GM21576 (cell line): ENCODE measurements at regions not wholly inside any gene's neighbourhood (a gene's known extent, or its start where the extent isn't known, plus 50 kb on each side); places are given as distances from the start of the nearest gene placed in this dataset.
"Not testable (repeated sequence)": the region's sequence is repeated elsewhere in the genome, so short reads cannot be mapped to it uniquely, and the experiment has no call there.

ENCODE experiments used
- ATAC-seq: cut with Tn5 transposase; IDR thresholded peaks from one replicate; pipeline ENCODE4 v1.9.1; 2021; ENCODE audit warnings: mild to moderate bottlenecking, moderate library complexity; ENCODE audit not compliant: unreplicated experiment

GRCh38 chr11:23429569-23429968 is 569.3 kb upstream of the CCDC179 start:
- ATAC-seq = no peak

- ATAC-seq = no peak
Measured at GRCh38 chr11:23453522-23453921, 593.2 kb upstream of the CCDC179 start.

GRCh38 chr11:23455321-23455891 is 595.1 kb upstream of the CCDC179 start:
- ATAC-seq = no peak

DNA sequence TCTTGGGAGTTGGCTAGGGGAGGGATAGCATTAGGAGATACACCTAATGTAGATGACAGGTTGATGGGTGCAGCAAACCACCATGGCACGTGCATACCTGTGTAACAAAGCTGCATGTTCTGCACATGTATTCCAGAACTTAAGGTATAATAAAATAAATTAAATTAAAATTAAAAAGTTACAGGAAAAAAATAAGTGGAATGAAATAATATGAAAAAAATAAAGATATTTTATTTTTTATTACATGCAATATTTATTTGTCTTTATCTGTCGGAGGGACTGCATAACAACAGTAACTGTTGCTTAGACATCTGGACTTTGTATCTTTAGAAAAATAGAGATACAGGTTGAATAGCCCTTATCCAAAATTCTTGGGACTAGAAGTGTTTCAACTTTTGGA is 597.4 kb upstream of the CCDC179 start:
- ATAC-seq = no peak

- ATAC-seq = no peak
Measured at GRCh38 chr11:23471878-23472277, 611.6 kb upstream of the CCDC179 start.

DNA sequence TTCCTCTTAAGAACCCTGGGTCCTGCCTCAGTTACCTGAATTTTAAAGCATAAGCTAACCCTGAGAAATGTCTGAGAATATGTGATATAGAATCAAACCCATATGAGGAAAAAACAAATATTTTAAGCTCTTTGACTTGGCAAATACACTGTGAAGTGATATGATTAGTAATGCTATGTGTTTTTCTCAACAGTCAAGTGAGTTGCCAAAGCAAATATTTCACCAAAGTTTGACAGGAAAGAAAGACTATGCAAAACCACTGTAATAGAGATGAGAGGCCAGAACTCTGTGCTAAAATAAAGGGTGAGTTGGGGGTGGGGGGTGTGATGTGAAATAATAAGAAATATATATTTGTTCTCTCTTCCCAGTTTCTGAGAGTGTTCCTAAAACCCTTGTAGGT is 613.5 kb upstream of the CCDC179 start:
- ATAC-seq = no peak

DNA sequence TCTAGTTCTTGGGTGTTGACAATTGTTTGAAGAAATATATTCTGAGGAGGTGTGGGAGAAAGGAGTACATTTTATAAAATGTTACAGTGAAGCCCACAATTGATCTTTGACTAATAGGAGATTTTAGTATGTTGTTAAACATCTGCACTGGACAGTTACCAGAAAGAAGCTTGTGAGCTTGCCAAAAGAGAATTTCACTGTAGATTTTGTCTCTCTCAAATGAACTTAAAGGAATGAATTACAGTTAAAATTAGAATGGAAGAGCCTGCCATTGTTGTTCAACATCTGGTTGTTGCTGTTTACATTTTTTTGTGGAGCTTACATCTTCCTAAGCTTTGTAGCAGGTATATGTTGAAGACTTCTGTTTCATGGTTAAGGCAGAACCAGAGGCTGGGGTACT is 620.5 kb upstream of the CCDC179 start:
- no peak for ATAC-seq

DNA sequence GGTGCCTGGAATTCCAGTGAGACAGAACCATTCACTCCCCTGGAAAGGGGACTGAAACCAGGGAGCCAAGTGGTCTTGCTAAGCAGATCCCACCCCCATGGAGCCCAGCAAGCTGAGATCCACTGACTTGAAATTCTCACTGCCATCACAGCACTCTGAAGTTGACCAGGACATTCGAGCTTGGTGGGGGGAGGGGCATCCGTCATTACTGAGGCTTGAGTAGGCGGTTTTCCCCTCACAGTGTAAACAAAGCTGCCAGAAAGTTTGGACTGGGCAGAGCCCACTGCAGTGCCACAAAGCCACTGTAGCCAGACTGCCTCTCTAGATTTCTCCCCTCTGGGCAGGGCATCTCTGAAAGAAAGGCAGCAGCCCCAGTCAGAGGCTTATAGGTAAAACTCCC is 623.9 kb upstream of the CCDC179 start:
- not testable (repeated sequence) for ATAC-seq

GRCh38 chr11:23484618-23485017 is 624.3 kb upstream of the CCDC179 start:
- not testable (repeated sequence) for ATAC-seq

DNA sequence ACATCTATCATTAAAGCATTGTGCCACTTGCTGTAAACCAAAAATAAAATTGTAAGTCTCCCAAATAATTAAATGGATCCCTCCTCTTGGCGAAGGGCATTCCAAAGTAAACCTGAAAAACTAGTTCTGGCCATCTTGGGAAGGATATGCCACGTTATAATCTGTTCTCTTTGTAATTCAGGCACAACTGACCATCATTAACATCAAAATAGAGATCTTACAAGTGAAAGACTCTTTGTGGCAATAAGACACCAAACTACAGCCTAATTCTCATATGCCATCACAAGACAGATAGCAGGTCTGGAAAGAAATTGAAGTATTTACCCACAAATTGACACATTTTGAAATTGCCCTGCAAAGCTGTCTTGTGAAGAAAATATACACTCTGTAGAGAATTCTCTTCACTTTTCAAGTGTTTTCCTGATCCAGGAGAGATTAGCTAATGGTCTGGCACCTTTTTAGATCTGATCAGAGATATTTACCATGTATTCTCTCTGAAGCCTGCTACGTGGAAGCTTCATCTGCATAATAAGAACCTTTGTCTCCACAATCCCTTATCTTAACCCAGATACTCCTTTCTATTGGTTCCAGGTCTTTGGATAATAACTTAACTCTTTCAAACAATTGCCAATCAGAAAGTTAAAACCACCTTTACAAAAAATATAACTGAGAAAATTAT is 630.4 kb upstream of the CCDC179 start:
- no peak for ATAC-seq

DNA sequence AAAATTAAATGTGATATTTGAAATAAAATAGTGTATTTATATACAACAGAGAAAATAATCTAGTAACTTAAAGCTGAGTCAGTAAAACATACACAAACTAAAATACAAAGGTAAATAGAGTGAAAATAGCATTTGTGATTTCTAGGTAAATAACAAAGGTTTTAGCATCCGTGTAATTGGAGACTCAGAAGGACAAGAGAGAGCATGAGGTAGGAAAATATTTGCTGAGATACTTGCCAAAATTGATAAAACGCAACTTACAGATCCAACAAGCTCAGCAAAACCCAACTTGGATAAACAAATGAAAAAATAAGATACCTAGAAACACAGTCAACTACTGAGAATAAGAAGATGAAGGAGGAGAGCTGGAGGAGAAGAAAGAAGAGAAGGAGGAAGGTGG is 634.7 kb upstream of the CCDC179 start:
- no peak for ATAC-seq

GRCh38 chr11:23496340-23496739 is 636.1 kb upstream of the CCDC179 start:
- no peak for ATAC-seq

DNA sequence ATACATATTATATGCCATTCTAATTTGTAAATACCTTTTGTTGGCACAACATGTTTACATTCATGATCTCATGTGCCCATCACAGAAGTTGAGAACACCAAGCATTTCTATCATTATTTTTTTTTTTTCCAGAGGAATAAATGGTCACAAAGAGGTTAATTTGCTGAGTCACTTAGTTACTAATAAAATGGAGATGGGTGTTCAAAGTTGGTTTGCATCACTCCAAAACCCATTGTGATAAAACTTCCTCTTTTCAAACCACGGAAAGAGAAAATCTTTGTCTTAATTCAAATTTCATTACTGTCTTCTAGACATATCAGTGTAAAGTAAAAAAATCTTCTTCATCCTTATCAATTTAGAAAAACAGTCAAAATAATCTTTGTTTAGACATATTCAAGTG is 636.8 kb upstream of the CCDC179 start:
- no peak for ATAC-seq

DNA sequence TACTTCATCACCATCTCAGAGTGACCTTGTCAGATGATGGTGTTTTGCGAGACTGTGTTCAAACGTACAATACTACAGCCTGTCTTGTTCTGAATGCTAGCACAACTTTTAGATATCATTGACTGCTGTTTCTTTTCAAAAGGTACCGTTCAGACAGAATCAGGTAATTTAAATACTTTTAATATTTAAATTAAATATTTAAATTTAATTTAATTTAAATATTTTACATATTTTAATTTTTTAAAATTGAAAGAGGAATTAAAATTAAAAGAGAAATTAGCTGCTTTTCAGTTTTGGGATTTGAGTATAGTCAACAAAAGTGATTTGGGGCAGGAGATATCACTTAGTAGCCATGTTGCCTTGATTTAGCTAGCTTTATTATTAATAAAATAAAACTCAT is 642.1 kb upstream of the CCDC179 start:
- ATAC-seq = no peak

- no peak for ATAC-seq
Measured at GRCh38 chr11:23502826-23503225, 642.6 kb upstream of the CCDC179 start.

- no peak for ATAC-seq
Measured at GRCh38 chr11:23509023-23509422, 648.7 kb upstream of the CCDC179 start.

DNA sequence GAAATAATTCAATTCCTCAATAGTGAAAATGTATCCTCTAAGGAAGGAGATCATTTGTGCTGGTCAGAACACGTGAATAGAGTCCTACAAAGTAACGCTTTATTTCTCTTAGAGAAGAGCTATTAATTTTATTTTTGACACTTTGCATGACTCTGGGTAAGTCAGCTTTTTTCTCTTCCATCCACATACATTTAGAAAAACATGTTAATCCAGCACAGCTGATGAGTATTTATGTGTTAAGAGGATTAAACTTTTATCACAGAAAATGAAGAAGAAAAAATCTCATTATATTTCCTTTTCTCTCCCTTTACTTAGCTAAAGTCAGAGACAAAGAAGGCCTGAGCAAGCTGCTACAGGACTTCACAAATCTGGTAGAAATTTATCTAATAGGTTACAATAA is 649.5 kb upstream of the CCDC179 start:
- no peak for ATAC-seq

- no peak for ATAC-seq
Measured at GRCh38 chr11:23519194-23519593, 658.9 kb upstream of the CCDC179 start.

DNA sequence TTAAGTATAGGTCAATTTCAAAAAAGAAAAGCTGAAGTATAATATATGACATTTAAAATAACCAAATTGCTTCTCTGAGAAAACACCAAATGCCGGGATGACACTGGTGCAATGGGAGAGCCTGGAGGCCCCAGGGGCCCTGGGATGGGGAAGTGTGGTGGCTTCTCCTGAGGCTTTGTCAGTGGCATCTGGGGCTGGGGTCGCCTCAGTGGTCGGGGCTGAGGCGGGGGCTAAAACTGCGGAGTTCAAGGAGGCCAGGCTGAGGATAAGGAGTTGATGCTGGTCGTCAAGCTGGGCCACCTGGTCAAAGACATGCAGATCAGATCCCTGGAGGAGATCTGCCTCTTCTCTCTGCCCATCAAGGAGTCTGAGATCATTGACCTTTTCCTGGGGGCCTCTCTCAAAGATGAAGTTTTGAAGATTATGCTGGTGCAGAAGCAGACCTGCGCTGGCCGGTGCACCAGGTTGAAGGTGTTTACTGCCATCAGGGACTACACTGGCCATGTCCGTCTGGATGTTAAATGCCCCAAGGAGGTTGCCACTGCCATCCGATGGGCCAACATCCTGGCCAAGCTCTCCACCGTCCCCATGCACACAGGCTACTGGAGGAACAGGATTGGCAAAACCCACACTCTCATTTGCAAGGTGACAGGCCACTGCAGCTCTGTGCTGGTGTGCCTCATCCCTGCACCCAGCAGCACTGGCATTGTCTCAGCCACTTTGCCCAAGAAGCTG is 660.1 kb upstream of the CCDC179 start:
- ATAC-seq = no peak

- ATAC-seq = no peak
Measured at GRCh38 chr11:23536907-23537306, 676.6 kb upstream of the CCDC179 start.

- ATAC-seq = no peak
Measured at GRCh38 chr11:23539556-23539955, 679.3 kb upstream of the CCDC179 start.

- ATAC-seq = peak; percentile 96
Measured at GRCh38 chr11:23540101-23540561, 679.9 kb upstream of the CCDC179 start.
